KMS-11 (cell line): ENCODE measurements at regions not wholly inside any gene's neighbourhood (a gene's known extent, or its start where the extent isn't known, plus 50 kb on each side); places are given as distances from the start of the nearest gene placed in this dataset.

Experiments
- H2AFZ ChIP-seq: fragments of 200-600 bp; sonication (generic); 2 replicates; pipeline ENCODE4 v1.6.1; 2016; ENCODE audit warnings: antibody characterized with exemption, mixed run types, low read depth
- H3K27ac ChIP-seq: fragments of 200-600 bp; sonication (generic); 2 replicates; pipeline ENCODE4 v1.6.1; 2016; ENCODE audit warnings: mild to moderate bottlenecking, mixed run types
- H3K27me3 ChIP-seq: fragments of 200-600 bp; sonication (generic); 2 replicates; pipeline ENCODE4 v1.6.1; 2017; ENCODE audit warnings: mild to moderate bottlenecking, low read depth, mixed run types, moderate library complexity; ENCODE audit not compliant: insufficient read depth
- H3K36me3 ChIP-seq: fragments of 200-600 bp; sonication (generic); 2 replicates; pipeline ENCODE4 v1.6.1; 2017; ENCODE audit warnings: mild to moderate bottlenecking, mixed run types; ENCODE audit not compliant: insufficient read depth
- H3K4me1 ChIP-seq: fragments of 200-600 bp; sonication (generic); 2 replicates; pipeline ENCODE4 v1.6.1; 2016; ENCODE audit warnings: mild to moderate bottlenecking, low read depth, mixed run types; ENCODE audit not compliant: poor library complexity, severe bottlenecking
- H3K4me2 ChIP-seq: fragments of 200-600 bp; sonication (generic); 2 replicates; pipeline ENCODE4 v1.7.0; 2016; ENCODE audit warnings: mild to moderate bottlenecking, mixed run types
- H3K4me3 ChIP-seq: fragments of 200-600 bp; sonication (generic); IDR thresholded peaks from 2 replicates; pipeline ENCODE4 v1.6.1; 2017; ENCODE audit warnings: low read depth, low read length, mixed read lengths; ENCODE audit not compliant: insufficient read depth
- H3K79me2 ChIP-seq: fragments of 200-600 bp; sonication (generic); 2 replicates; pipeline ENCODE4 v1.6.1; 2016; ENCODE audit warnings: low read depth, mixed run types; ENCODE audit not compliant: insufficient read depth
- H3K9ac ChIP-seq: fragments of 200-600 bp; sonication (generic); 2 replicates; pipeline ENCODE4 v1.6.1; 2016; ENCODE audit warnings: mild to moderate bottlenecking, mixed run types
- H4K20me1 ChIP-seq: fragments of 200-600 bp; sonication (generic); 2 replicates; pipeline ENCODE4 v1.6.1; 2016; ENCODE audit warnings: mild to moderate bottlenecking, mixed run types; ENCODE audit not compliant: insufficient read depth
- CTCF ChIP-seq: fragments of 200-600 bp; sonication (generic); conservative IDR thresholded peaks from 2 replicates; pipeline ENCODE4 v1.6.1; 2017; ENCODE audit warnings: low read depth, mild to moderate bottlenecking, antibody characterized with exemption, low read length, moderate library complexity, mixed read lengths

- Histone ChIP-seq H3K79me2 (no peaks in the 10 kb centered on the region), H4K20me1 (no peaks in the 10 kb centered on the region), H3K9ac (no peak overlapping the region), H3K36me3 (no peaks in the 10 kb centered on the region), H3K27me3 (no peaks in the 10 kb centered on the region), H3K4me3 (no peak overlapping the region), H3K4me1 (no peaks in the 10 kb centered on the region), H3K27ac (no peak overlapping the region), H3K4me2 (no peak overlapping the region), H2AFZ (no peak overlapping the region)
- no peak for TF ChIP-seq CTCF
Measured at GRCh38 chr10:33101392-33101787, 143.4 kb upstream of the ITGB1 start.

GRCh38 chr10:33100781-33101391, 142.9 kb upstream of the ITGB1 start:
- no peak for TF ChIP-seq CTCF
- no peak overlapping the region for H3K9ac ChIP-seq
- H3K27me3 ChIP-seq, result no peaks in the 10 kb centered on the region
- no peak overlapping the region for H2AFZ ChIP-seq
- H3K36me3 ChIP-seq, result no peaks in the 10 kb centered on the region
- H3K79me2 ChIP-seq, result no peaks in the 10 kb centered on the region
- H3K4me2 ChIP-seq, result no peak overlapping the region
- H4K20me1 ChIP-seq, result no peaks in the 10 kb centered on the region
- H3K4me1 ChIP-seq, result no peaks in the 10 kb centered on the region
- no peak overlapping the region for H3K4me3 ChIP-seq
- no peak overlapping the region for H3K27ac ChIP-seq

- Histone ChIP-seq H3K4me2 (no peak overlapping the region), H3K27ac (no peak overlapping the region), H3K36me3 (no peaks in the 10 kb centered on the region), H3K9ac (no peak overlapping the region), H3K27me3 (no peaks in the 10 kb centered on the region), H2AFZ (no peak overlapping the region), H3K79me2 (no peaks in the 10 kb centered on the region), H3K4me3 (no peak overlapping the region), H3K4me1 (no peaks in the 10 kb centered on the region), H4K20me1 (no peaks in the 10 kb centered on the region)
- TF ChIP-seq CTCF, result no peak
Measured at GRCh38 chr10:33099748-33100147, 141.7 kb upstream of the ITGB1 start.

GRCh38 chr10:33098951-33099663, 141.1 kb upstream of the ITGB1 start:
- H3K4me3 ChIP-seq, result no peak overlapping the region
- no peak overlapping the region for H2AFZ ChIP-seq
- no peaks in the 10 kb centered on the region for H3K4me1 ChIP-seq
- no peak for TF ChIP-seq CTCF
- no peak overlapping the region for H3K9ac ChIP-seq
- no peaks in the 10 kb centered on the region for H3K36me3 ChIP-seq
- no peaks in the 10 kb centered on the region for H3K79me2 ChIP-seq
- no peak overlapping the region for H3K4me2 ChIP-seq
- no peaks in the 10 kb centered on the region for H4K20me1 ChIP-seq
- H3K27ac ChIP-seq, result no peak overlapping the region
- no peaks in the 10 kb centered on the region for H3K27me3 ChIP-seq
